Neural progenitor cell (in vitro differentiated cells): ENCODE measurements at regions not wholly inside any gene's neighbourhood (a gene's known extent, or its start where the extent isn't known, plus 50 kb on each side); places are given as distances from the start of the nearest gene placed in this dataset.

ENCODE experiments used
- DNase-seq: peaks from one replicate; pipeline ENCODE4 v3.0.0-alpha.2; 2016; ENCODE audit warnings: low spot score
- H2AFZ ChIP-seq: fragments of 200-600 bp; sonication (generic); replicated peaks from 2 replicates; pipeline ENCODE4 v1.6.1; 2016; ENCODE audit warnings: antibody characterized with exemption
- H3F3A ChIP-seq: fragments of 200-600 bp; sonication (generic); 2 replicates; pipeline ENCODE4 v1.6.1; 2016; ENCODE audit warnings: antibody characterized with exemption, low read depth
- H3K27ac ChIP-seq: fragments of 200-600 bp; sonication (generic); 2 replicates; pipeline ENCODE4 v1.5.1; 2016; ENCODE audit warnings: mild to moderate bottlenecking
- H3K27me3 ChIP-seq: fragments of 200-600 bp; sonication (generic); 2 replicates; pipeline ENCODE4 v1.6.1; 2016; ENCODE audit warnings: mild to moderate bottlenecking, moderate library complexity
- H3K36me3 ChIP-seq: fragments of 200-600 bp; sonication (generic); 2 replicates; pipeline ENCODE4 v1.5.1; 2016
- H3K4me1 ChIP-seq: fragments of 200-600 bp; sonication (generic); 2 replicates; pipeline ENCODE4 v1.6.1; 2016; ENCODE audit warnings: mixed run types
- H3K4me2 ChIP-seq: fragments of 200-600 bp; sonication (generic); 2 replicates; pipeline ENCODE4 v1.6.1; 2016
- H3K4me3 ChIP-seq: fragments of 200-600 bp; sonication (generic); 2 replicates; pipeline ENCODE4 v1.5.1; 2016
- H3K79me2 ChIP-seq: fragments of 200-600 bp; sonication (generic); 2 replicates; pipeline ENCODE4 v1.6.1; 2016; ENCODE audit warnings: low read depth
- H3K9ac ChIP-seq: fragments of 200-600 bp; sonication (generic); 2 replicates; pipeline ENCODE4 v1.6.1; 2016
- H3K9me3 ChIP-seq: fragments of 200-600 bp; sonication (generic); 2 replicates; pipeline ENCODE4 v1.5.1; 2016; ENCODE audit warnings: low read depth
- H4K20me1 ChIP-seq: fragments of 200-600 bp; sonication (generic); 2 replicates; pipeline ENCODE4 v1.6.1; 2016; ENCODE audit warnings: low read depth
- H3K27ac Mint-ChIP-seq: 3 replicates; pipeline ENCODE4 v1.8.0; 2021; ENCODE audit warnings: mixed read lengths
- H3K27me3 Mint-ChIP-seq: 2 replicates; pipeline ENCODE4 v1.8.0; 2022; ENCODE audit warnings: low read depth, mild to moderate bottlenecking, inconsistent platforms, moderate library complexity, mixed read lengths; ENCODE audit not compliant: insufficient read depth
- H3K36me3 Mint-ChIP-seq: 3 replicates; pipeline ENCODE4 v1.8.0; 2021; ENCODE audit warnings: mixed read lengths
- H3K4me1 Mint-ChIP-seq: 3 replicates; pipeline ENCODE4 v1.8.0; 2021; ENCODE audit warnings: mixed read lengths
- H3K4me3 Mint-ChIP-seq: 3 replicates; pipeline ENCODE4 v1.8.0; 2021; ENCODE audit warnings: mild to moderate bottlenecking, moderate library complexity, mixed read lengths
- H3K9me3 Mint-ChIP-seq: 3 replicates; pipeline ENCODE4 v1.8.0; 2020; ENCODE audit warnings: mixed read lengths
- CTCF ChIP-seq: fragments of 200-600 bp; sonication (generic); IDR thresholded peaks from 2 replicates; pipeline ENCODE4 v1.5.1; 2017; ENCODE audit warnings: antibody characterized with exemption, mild to moderate bottlenecking
- EZH2 ChIP-seq: fragments of 200-600 bp; sonication (generic); IDR thresholded peaks from 2 replicates; pipeline ENCODE4 v1.6.1; 2017; ENCODE audit warnings: antibody characterized with exemption, mild to moderate bottlenecking, moderate library complexity
- EZH2phosphoT487 ChIP-seq: fragments of 200-600 bp; sonication (generic); IDR thresholded peaks from 2 replicates; pipeline ENCODE4 v1.6.1; 2017; ENCODE audit warnings: antibody characterized with exemption

GRCh38 chr18:25467226-25467987 is 115.4 kb upstream of the ZNF521 start:
- no peaks in the 10 kb centered on the region for H4K20me1 ChIP-seq
- no peak for TF ChIP-seq EZH2phosphoT487
- TF ChIP-seq EZH2: no peak
- no peak for TF ChIP-seq CTCF
- H3K9ac ChIP-seq: no peak overlapping the region
- H3K4me3 ChIP-seq: no peak overlapping the region
- no peaks in the 10 kb centered on the region for H3K36me3 ChIP-seq
- no peaks in the 10 kb centered on the region for H3K27me3 ChIP-seq
- DNase-seq: peak; percentile 37
- H3K27ac Mint-ChIP-seq: peak overlapping the region; percentile 81
- peaks cover 80% of the 10 kb centered on the region for H3K4me1 Mint-ChIP-seq
- H3K36me3 Mint-ChIP-seq: no peaks in the 10 kb centered on the region
- peak overlapping the region; percentile 69 for H3K4me2 ChIP-seq
- H3K79me2 ChIP-seq: no peaks in the 10 kb centered on the region
- peak overlapping the region; percentile 10 for H3K4me3 Mint-ChIP-seq
- no peaks in the 10 kb centered on the region for H3K9me3 ChIP-seq
- H3K4me1 ChIP-seq: peaks cover 62% of the 10 kb centered on the region
- peaks cover 51% of the 10 kb centered on the region for H3F3A ChIP-seq
- H3K27ac ChIP-seq: peak overlapping the region; percentile 99
- H3K9me3 Mint-ChIP-seq: peaks cover 2% of the 10 kb centered on the region
- H3K27me3 Mint-ChIP-seq: peaks cover 5% of the 10 kb centered on the region
- H2AFZ ChIP-seq: no peak overlapping the region

GRCh38 chr18:25465152-25465732 is 113.3 kb upstream of the ZNF521 start:
- peaks cover 88% of the 10 kb centered on the region for H3K4me1 Mint-ChIP-seq
- Histone ChIP-seq H3K4me1 (peaks cover 60% of the 10 kb centered on the region), H4K20me1 (no peaks in the 10 kb centered on the region), H3K27ac (peak overlapping the region; percentile 99), H2AFZ (no peak overlapping the region), H3K4me3 (no peak overlapping the region), H3K9ac (no peak overlapping the region), H3K79me2 (no peaks in the 10 kb centered on the region), H3K27me3 (no peaks in the 10 kb centered on the region), H3K36me3 (no peaks in the 10 kb centered on the region), H3K4me2 (peak overlapping the region; percentile 69), H3F3A (peaks cover 57% of the 10 kb centered on the region), H3K9me3 (no peaks in the 10 kb centered on the region)
- H3K36me3 Mint-ChIP-seq: no peaks in the 10 kb centered on the region
- peak; percentile 86 for DNase-seq
- peaks cover 3% of the 10 kb centered on the region for H3K27me3 Mint-ChIP-seq
- H3K4me3 Mint-ChIP-seq: peak overlapping the region; percentile 48
- no peak for TF ChIP-seq EZH2
- no peak for TF ChIP-seq EZH2phosphoT487
- no peak for TF ChIP-seq CTCF
- peak overlapping the region; percentile 81 for H3K27ac Mint-ChIP-seq
- peaks cover 2% of the 10 kb centered on the region for H3K9me3 Mint-ChIP-seq

- H3K27ac ChIP-seq: peak overlapping the region; percentile 99
- peaks cover 86% of the 10 kb centered on the region for H3K4me1 Mint-ChIP-seq
Measured at GRCh38 chr18:25464227-25464626, 112.3 kb upstream of the ZNF521 start.

More at GRCh38 chr18:25464227-25464626, 112.3 kb upstream of the ZNF521 start:
- Histone ChIP-seq H2AFZ (no peak overlapping the region), H3K27me3 (no peaks in the 10 kb centered on the region), H4K20me1 (no peaks in the 10 kb centered on the region), H3K9ac (no peak overlapping the region), H3K79me2 (no peaks in the 10 kb centered on the region), H3K36me3 (no peaks in the 10 kb centered on the region), H3F3A (peaks cover 57% of the 10 kb centered on the region), H3K4me3 (no peak overlapping the region), H3K4me2 (peak overlapping the region; percentile 69), H3K9me3 (no peaks in the 10 kb centered on the region), H3K4me1 (peaks cover 64% of the 10 kb centered on the region)
- no peak for DNase-seq
- Mint-ChIP-seq H3K4me3 (no peak overlapping the region), H3K27me3 (peaks cover 3% of the 10 kb centered on the region), H3K9me3 (peaks cover 2% of the 10 kb centered on the region), H3K36me3 (no peaks in the 10 kb centered on the region), H3K27ac (peak overlapping the region; percentile 9)
- no peak for TF ChIP-seq CTCF
- no peak for TF ChIP-seq EZH2
- TF ChIP-seq EZH2phosphoT487: no peak
